Pulmonary artery endothelial cell (primary cell): ENCODE measurements at regions not wholly inside any gene's neighbourhood (a gene's known extent, or its start where the extent isn't known, plus 50 kb on each side); places are given as distances from the start of the nearest gene placed in this dataset.
"Not testable (repeated sequence)": the region's sequence is repeated elsewhere in the genome, so short reads cannot be mapped to it uniquely, and the experiment has no call there.

Experiments used
- DNase-seq: peaks from one replicate; pipeline ENCODE4 v3.0.0-alpha.2; 2011; ENCODE audit warnings: low read depth, low spot score

DNA sequence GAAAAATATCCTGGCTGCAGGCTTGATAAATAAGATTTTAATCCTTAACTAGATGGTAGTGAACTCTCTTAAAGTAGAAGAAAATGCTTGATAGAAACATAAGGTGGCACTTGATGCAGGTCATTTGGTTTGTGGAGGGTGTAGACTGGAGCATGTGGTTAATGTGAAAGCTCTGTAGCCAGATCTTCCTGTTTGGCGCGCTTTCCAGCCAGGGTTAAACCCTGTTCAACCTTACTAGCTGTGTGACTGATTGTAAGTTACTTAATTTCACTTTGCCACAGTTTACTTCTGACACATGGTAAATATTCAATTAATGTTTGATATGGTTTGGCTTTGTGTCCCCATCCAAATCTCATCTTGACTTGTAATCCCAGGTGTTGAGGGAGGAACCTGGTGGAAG is 394.0 kb downstream of the REEP3 start:
- no peak for DNase-seq

DNA sequence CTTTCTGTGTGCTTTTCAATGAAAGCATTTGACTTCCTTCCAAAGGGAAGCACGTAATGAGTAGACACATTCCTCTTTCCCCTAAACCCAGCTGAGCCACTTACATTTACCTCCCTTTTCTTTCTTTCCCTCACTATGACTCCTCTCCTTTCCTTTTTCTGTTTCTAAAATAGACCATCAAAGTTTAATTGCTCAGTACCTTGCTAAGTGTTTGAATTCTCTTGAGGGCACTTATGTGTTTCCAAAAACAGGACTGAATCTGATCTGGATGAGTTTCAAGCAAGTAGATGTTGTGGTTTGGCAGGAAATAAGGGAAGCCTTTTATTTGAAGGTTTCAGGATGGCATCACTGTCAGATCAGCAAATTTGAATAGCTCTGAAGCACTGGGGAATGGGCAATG is 396.2 kb downstream of the REEP3 start:
- no peak for DNase-seq

DNA sequence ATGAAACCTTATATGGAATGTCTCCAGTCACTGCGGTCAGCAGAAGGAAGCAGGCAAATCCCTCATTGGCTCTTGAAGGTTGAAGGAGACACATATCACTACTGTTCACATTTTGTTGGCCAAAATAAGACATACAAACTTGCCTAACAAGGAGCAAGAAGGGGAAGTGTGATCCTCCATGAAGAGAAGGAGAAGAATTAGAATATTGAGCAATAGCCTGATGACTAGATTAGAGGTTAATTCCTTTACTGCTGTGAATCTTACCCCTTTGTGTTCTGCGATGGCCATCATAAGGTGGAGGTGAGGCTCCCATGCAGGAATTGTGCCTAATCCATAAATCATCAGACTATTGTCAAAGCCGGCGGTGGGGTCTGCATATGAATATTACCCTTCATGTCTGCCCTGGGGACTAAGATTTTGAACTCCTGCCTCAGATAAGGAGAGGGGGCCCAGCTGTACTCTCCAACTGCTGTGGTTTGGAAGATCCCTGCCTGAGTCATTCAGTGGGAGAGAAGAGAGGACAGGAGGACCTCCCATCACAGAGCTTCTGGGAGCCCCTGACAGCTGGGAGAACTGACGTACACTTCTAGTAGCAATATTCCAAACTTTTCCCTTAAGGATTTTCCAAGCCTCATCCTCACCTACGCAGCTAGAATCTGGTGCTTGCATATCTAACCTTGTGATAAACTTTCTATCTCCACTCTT is 398.5 kb downstream of the REEP3 start:
- DNase-seq = no peak

DNA sequence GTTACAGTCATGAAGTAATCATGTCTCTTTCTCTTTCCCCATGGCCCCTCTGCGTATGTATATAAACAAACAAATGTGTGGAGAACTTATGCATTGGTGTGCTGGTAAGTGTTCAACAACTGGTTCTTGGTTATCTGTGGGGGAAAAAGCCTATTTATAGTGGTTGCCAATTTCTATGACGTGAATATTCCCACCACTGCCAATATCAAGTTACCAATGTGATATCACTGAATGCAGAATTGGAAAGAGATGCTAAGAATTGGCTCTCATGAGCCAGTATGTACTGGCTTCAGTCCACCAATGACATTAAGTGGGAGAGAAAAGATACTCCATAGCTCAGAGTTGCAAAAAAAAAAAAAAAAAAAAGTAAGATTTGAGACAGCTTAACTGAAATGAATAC is 399.7 kb downstream of the REEP3 start:
- DNase-seq = no peak

DNA sequence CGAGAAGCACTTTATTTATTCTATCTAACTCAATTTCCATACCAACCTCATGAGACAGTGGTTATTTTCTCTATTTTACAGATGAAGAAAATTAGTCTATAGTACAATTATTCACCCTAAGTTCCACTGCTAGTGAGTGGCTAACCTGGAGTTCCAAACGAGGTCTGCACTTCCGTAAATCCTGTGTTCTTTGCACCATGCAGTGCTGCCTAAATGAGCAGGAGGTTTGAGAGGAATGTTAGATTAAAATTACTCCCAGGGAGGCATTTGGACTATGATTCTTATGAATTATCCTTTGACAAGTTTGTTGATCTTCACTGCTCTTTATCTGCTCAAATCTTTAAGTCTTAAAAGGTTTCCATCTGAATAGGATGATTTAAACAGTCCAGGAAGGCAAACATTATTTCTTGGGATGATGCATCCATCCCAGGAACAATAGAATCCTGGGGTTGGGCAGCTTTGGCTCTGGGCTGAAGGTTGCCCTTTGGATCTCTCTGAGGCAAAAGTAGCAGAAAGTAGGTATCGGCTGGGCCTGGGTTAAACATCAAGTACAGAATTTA is 400.8 kb downstream of the REEP3 start:
- no peak for DNase-seq

DNA sequence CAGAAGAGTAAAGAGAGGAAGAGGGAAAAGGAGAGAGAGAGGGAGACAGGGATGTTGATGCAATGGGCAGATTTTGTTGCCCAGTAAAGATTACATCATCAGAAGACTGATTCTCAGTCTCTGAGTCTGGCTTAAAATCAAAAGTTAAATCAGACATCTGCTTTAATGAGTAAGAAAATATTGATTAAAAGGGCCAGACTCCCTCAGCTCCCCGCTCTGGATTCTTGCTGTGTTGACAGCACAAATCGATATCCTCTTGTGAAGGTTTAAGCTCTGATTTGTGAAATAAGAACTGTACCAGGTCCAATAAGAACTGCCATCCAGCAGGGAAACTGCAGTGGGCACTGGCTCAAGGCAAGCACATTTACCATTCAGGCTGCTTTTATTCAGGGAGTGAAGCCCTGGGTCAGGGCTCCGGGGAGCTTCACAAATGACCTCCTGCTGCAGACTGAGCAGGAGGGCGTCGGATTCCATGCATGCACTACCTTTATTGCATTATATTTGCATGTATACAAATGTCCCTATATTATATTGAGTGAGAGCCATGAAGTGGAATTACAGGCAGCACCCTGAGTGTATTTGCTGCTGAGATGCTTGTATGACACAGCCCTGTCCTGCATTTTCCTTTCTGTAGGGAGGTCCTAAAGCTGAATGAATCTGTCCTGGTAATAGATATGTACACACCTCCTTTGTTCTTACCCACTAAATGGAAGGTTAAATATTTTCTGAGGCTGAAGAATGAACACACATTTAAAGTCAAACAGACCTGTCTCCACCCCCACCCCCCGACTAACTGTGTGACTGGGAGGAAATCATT is 401.5 kb downstream of the REEP3 start:
- no peak for DNase-seq

DNA sequence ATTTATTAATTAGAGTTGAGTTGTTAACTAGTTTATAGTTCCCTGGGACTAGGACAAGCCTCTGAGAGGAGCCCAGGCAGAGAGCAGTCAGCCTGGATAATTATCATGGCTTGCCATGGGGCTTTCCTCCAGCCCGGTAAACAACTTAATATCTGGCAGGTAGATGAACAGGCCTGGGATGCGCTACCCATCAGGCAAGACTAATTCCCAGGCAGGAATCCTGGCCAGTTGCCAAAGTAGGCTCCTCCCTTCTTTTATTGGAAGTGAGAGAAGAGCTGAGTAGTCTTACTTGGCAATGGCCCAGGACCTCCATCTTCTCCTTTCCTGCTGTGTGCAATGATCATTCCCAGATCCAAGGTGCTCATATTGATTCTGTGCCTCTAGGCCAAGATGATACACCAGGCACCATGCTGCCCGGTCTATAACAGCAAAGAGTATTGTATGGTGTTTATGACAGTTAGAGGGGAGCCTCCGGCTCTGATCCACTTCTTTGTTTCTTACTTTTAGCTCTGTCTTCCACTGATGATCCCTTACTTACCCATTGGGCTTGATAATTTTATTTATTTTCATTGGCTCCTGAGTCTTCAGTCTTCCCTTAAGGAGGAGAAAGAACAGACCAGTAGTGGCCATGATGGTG is 408.7 kb downstream of the REEP3 start:
- no peak for DNase-seq

DNA sequence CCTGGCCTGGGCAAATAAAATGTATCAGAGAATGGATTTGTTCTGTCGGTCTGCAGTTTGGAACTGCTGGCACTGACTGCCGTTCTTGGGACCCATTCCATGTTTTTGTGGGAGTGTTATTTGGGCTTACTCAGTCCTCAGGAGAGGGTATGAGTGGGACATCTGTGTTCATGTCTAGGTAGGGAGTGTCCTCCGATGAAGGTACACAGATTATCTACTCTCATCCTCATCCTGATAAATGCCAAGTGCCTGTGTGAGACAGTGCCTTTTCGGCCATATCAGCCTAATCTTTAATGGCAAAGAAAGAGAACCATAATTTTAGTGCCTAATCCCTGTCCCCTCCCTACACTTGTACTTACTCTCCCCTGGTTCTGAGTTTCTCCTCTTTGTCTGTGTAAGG is 409.4 kb downstream of the REEP3 start:
- DNase-seq = no peak

DNA sequence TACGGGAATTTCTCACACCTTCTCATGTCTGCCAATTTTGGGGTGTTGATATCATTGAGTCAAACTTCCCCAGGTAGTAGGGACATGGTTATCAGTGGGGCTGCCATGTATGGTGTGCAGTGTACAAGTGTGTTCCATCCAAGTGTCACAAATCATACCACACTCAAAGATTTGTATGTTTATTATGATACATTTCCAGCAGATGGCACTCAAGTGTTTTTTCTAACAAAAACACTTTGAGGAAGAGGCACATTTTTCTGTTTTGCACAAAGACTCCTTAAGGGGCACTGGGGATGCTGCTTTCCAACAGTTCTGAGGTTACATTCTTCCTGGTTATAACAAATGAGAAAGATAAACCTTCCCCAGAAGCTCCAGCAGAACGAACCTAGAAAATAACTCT is 414.5 kb downstream of the REEP3 start:
- no peak for DNase-seq

DNA sequence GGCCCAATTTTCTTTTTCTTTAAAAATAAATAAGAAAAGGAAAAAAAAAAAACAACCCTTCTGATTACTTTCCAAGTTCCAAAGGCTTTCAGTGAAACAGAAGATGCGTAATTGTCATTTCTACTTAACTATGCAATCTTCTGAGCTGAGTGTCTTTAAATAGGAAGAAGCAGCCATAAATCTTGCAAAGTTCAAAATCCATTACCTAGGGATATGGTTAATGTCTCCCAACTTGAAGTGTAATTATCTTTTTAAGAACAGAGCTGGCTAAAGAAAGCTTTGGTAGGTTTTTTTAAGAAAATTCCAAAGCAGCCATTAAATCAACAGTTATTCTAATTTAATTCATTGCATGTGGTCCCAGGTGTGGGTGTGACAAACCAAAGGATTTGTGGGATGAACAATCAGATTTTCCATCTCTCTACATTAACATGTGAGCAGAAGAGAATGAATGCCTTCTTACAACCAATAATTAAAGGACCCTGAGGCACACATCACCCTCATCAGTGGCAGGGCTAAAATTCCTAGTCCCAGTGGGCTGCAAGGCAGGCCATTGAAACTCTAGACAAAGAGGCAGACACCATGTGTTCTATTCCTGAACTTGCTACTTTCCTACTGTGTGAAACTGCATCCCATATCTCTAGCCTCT is 419.2 kb downstream of the REEP3 start:
- DNase-seq = no peak

DNA sequence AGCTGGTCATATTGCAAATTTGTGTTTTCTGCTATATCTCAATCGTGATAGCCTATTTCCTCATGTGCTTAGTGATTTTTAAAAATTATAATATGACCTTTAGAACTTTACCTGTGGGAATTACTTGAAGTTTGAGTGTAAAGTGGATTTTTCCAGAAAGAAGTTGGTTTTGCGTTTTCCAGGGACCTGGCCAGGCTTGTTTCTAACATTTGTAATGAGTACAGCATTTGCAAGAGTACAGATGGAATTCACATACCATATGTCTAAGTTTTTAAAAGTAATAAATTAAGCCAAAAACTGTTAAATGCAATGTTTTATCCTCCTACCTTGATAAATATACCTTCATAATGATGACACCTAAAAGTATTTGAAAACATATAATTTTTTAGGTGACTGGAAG is 443.2 kb downstream of the REEP3 start:
- DNase-seq = no peak

DNA sequence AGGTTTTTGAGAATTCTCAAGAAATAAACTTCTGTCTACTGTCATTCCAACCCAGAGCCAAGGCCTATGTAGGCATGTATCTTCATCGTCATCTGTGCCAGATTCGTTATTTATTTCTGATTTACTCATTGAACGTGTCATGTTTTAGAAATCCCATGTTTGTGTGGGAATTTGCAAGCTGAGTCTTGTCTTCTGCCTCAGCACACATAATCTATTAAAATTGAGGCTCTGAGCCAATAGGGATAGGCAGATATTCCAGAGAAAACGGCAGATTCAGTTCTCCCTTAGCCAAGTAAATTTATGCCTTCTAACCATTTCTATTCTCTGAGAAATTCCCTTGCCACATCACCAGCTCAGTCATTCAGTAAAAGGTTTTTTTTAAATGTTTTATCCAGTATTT is 444.6 kb downstream of the REEP3 start:
- DNase-seq = no peak

DNA sequence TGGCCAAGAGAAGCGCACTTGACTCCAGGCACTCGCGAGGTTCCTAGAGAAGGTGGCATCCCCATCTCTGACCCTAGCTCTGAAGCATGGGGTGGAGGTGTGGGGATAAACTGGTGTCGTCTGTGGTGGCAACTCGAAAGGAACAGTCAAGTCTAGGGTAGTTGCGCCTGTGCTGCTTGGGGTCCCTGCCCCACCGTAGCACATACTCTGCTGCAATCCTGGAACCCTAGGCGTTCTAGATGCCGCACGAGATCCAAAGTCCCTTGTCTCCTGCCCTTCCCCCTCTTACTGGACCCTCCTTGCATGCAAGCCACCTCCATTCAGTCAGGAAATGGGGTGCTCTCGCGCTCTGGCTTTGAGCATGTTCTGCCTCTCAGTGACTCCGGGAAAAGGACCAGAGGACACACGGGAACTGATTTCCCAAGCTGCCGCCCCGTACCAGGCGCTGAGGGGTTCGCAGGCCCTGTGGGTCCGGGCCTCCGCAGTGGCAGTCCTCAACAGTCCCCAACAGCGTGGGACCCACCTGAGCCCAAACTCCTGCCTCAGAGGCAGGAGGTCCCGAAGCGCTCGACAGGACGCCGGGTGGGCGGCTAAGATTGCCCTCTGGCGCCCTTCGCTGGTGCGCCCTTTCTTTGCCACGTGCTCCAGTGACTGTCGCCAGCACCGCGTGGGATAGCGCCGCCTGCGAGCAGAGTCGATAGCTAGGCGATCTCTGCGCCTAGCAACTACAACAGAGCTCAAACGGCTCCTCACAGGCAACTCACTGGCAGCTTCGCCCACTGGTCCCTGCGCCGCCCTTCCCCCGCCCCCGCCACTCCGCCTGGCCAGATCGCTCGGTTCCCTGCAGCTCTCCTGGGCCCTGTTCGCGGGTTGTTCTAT is 452.0 kb downstream of the REEP3 start:
- no peak for DNase-seq

DNA sequence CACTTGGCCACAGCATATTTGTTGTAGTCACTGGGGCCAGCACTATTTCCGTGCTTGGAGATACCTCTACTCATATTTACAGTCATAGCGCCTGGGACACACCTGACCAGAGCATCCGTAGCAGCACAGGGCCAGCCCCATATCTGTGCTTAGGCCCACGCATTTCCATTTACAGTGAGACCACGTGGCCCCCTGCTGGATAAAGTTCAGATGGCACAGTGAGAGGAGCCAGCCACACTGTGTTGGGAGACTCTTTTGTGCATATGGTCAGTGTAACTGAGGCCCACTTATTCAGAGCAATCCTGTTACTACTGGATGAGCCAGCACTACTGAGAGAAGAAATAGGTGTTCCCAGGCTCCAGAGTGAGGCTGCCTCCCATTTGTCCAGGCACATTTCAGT is 455.3 kb downstream of the REEP3 start:
- no peak for DNase-seq

DNA sequence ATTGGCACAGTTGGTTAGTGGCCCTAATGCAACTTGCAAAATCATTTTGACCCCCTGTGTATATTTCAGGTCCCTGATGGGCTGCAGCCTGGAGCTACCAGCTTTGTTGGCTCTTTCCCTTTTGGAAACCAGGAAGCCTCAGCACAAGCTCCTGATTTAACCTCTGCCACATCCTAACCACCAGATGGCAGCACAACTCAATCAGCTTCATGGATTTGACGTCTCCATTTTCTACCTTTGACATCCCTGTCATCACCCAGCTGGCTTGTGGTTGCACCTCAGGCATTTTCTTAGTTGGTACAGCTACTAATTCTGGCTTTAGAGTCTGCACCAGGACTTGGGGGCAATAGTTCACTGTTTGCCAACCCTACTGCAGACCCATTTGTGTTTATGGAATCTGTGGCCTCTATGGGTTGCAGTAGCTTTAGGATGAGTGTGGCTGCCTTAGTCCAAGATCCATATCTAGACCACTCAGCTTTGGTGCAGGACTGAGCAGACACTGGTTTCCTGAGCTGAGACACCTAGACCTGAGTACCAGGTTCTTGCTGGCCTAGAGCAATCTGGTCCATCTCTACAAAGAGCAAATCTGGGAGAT is 456.2 kb downstream of the REEP3 start:
- no peak for DNase-seq

DNA sequence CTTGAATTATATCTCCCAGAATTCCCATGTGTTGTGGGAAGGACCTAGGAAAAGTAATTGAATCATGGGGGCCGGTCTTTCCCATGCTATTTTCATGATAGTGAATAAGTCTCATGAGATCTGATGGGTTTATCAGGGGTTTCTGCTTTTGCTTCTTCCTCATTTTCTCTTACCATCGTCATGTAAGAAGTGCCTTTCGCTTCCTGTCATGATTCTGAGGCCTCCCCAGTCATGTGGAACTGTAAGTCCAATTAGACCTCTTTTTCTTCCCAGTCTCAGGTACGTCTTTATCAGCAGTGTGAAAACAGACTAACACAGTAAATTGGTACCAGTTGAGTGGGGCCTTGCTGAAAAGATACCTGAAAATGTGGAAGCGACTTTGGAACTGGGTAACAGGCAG is 459.7 kb downstream of the REEP3 start:
- DNase-seq = not testable (repeated sequence)

DNA sequence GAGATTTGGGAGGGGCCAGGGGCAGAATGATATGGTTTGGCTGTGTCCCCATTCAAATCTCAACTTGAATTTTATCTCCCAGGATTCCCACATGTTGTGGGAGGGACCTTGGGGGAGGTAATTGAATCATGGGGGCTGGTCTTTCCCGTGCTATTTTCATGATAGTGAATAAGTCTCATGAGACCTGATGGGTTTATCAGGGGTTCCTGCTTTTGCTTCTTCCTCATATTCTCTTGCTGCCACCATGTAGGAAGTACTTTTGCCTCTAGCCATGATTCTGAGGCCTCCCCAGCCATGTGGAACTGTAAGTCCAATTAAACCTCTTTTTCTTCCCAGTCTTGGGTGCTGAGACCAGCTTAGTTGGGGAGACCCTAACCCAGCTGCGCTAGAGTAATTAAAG is 462.9 kb downstream of the REEP3 start:
- not testable (repeated sequence) for DNase-seq

DNA sequence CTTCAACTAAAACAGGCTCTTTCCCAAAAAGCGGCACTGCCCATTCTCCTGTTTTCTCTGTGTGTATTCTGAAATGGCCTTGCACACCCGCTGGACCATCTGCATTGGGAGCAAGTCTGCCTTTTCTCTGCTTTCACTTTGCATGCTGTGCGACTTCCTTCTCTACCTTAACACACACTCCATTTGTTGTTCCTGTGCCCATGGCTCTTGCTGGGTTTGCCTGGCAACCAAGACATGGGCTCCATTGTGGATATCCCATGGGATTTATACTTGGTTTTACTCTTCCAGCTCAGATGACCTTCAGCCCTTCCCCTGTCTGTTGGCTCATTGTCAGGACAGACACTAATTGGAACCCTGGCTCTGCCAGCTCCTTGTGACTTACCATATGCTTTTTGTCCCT is 465.3 kb downstream of the REEP3 start:
- no peak for DNase-seq

DNA sequence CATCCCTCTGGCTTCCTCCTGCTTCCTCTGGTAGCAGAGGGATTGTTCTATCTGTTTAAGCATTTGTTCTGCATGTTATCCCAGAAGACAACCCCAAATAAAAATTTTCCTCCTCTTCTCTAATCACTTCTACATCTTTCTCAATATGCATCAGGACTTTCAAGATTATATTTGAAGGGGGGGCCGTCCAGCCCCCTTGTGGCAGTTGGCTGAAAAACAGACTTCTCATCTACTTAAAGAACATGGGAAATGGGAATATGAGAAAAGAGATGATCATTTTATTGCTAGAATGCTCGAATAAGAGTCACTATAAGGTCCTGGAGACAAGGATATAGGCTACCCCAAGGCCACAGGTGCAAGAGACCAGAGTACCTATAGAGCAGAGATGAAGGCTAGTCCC is 466.0 kb downstream of the REEP3 start:
- DNase-seq = no peak

DNA sequence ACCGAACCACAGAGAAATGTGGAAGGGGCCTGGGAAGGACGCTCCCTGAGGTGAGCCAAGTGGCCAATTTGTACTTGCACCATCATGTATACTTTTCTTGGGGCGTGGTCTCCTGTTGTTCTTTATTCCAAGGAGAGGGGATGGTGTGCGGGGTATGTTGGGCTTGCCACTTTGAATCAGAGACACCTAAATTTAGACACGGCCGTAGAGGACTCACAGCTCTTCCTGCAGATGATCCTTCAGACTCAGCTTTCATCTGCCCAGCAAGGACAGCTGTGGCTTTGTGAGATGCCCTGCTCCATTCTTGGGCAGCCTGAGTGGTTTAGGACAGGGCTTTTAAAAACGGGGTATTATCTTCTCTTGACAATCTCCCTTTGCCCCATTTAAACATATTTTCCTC is 473.2 kb downstream of the REEP3 start:
- no peak for DNase-seq
